ENCODE measurements at regions not wholly inside any gene's neighbourhood (a gene's known extent, or its start where the extent isn't known, plus 50 kb on each side); places are given as distances from the start of the nearest gene placed in this dataset.

- TF ChIP-seq CTCF (IDR thresholded peaks at IDR 0.05; ENCODE audit: low read depth, low read length): no peak
- TF ChIP-seq EZH2phosphoT487 (IDR thresholded peaks at IDR 0.05; ENCODE audit: low read depth): no peak
Observed at GRCh38 chr15:88717382-88718031, 78.7 kb downstream of the ISG20 start.

Data from OCI-LY3 (cell line).